SU-DHL-6 (cell line): ENCODE measurements at regions not wholly inside any gene's neighbourhood (a gene's known extent, or its start where the extent isn't known, plus 50 kb on each side); places are given as distances from the start of the nearest gene placed in this dataset.

Source experiments
- EZH2phosphoT487 ChIP-seq: fragments of 200-600 bp; sonication (generic), shearing (Covaris generic); conservative IDR thresholded peaks from 2 replicates; pipeline ENCODE4 v1.6.1; 2018; ENCODE audit warnings: mild to moderate bottlenecking, antibody characterized with exemption, low read length, moderate library complexity, mixed read lengths
- TF ChIP-seq, protein P1 (sequence below): fragments of 200-600 bp; sonication (generic); IDR thresholded peaks from one replicate; pipeline ENCODE4 v1.5.1; 2017; ENCODE audit warnings: antibody characterized with exemption, mild to moderate bottlenecking, low read length, moderate library complexity; ENCODE audit not compliant: insufficient read depth, poor library complexity, severe bottlenecking

GRCh38 chr11:109769858-109770257 is 323.3 kb upstream of the ZC3H12C start:
- TF ChIP-seq, protein P1, sequence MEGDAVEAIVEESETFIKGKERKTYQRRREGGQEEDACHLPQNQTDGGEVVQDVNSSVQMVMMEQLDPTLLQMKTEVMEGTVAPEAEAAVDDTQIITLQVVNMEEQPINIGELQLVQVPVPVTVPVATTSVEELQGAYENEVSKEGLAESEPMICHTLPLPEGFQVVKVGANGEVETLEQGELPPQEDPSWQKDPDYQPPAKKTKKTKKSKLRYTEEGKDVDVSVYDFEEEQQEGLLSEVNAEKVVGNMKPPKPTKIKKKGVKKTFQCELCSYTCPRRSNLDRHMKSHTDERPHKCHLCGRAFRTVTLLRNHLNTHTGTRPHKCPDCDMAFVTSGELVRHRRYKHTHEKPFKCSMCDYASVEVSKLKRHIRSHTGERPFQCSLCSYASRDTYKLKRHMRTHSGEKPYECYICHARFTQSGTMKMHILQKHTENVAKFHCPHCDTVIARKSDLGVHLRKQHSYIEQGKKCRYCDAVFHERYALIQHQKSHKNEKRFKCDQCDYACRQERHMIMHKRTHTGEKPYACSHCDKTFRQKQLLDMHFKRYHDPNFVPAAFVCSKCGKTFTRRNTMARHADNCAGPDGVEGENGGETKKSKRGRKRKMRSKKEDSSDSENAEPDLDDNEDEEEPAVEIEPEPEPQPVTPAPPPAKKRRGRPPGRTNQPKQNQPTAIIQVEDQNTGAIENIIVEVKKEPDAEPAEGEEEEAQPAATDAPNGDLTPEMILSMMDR, result no peak
- no peak for TF ChIP-seq EZH2phosphoT487
